ENCODE measurements at regions not wholly inside any gene's neighbourhood (a gene's known extent, or its start where the extent isn't known, plus 50 kb on each side); places are given as distances from the start of the nearest gene placed in this dataset.

- TF ChIP-seq CTCF (IDR thresholded peaks at IDR 0.05; ENCODE audit: poor library complexity, severe bottlenecking) (no peak), REST (IDR thresholded peaks at IDR 0.05; ENCODE audit: borderline replicate concordance) (no peak), EZH2 (IDR thresholded peaks at IDR 0.05; ENCODE audit: borderline replicate concordance, insufficient read depth, low read length, poor library complexity, severe bottlenecking) (no peak)
Measured at GRCh38 chr2:18836436-18836835, 247.1 kb upstream of the NT5C1B start.

All from neural cell (in vitro differentiated cells).